Activated CD8-positive, alpha-beta memory T cell treated with anti-CD3 and anti-CD28 coated beads for 36 hours (primary cell): ENCODE measurements at regions not wholly inside any gene's neighbourhood (a gene's known extent, or its start where the extent isn't known, plus 50 kb on each side); places are given as distances from the start of the nearest gene placed in this dataset.
"Not testable (repeated sequence)": the region's sequence is repeated elsewhere in the genome, so short reads cannot be mapped to it uniquely, and the experiment has no call there.

Experiments used
- CTCF ChIA-PET: fragments of 350-600 bp; sonication (Branson Sonifier 250); formaldehyde crosslinking; loops from one replicate; lab custom pipeline; 2021; ENCODE audit warnings: antibody characterized with exemption; lab: Charles Lee
- POLR2A ChIA-PET: fragments of 350-600 bp; sonication (Branson Sonifier 250); formaldehyde crosslinking; loops from one replicate; lab custom pipeline; 2021; ENCODE audit warnings: antibody characterized with exemption; lab: Charles Lee

- POLR2A ChIA-PET, result no interaction called here
- CTCF ChIA-PET, result no interaction called here
Observed at GRCh38 chr3:152891678-152892077, 56.7 kb downstream of the P2RY1 start.

- POLR2A ChIA-PET, result no interaction called here
- CTCF ChIA-PET, result no interaction called here
Observed at GRCh38 chr3:152892446-152892845, 57.5 kb downstream of the P2RY1 start.

- ChIA-PET CTCF (no interaction called here), POLR2A (no interaction called here)
Observed at GRCh38 chr3:152893647-152894046, 58.7 kb downstream of the P2RY1 start.

DNA sequence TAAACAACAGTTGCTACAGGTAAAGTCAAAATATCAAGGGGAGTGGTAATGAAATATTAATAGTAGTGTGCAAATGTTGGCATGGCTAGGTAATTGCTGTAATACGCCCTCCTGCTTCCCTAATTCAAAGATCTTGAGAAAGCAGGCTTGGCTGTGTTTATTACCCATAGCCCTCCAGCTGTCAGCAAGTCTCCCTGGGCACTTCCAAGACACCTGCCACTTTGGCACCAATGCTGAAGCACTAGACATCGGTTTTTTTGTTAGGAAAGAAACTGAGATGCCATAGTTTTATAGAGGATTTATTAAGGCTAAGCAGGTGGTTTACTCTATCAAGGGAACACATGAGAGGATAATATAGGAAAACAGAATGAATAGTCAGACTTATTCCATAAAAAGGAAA is 64.4 kb downstream of the P2RY1 start:
- CTCF ChIA-PET, result no interaction called here
- POLR2A ChIA-PET, result no interaction called here

- CTCF ChIA-PET, result no interaction called here
- POLR2A ChIA-PET, result no interaction called here
Observed at GRCh38 chr3:152902141-152902669, 67.3 kb downstream of the P2RY1 start.

- ChIA-PET POLR2A (no interaction called here), CTCF (interaction anchor here (0.7 kb wide), 1 partner anchor 74 kb away, joined by 3 read pairs; no protein-coding TSS in a partner anchor)
Observed at GRCh38 chr3:152905631-152906030, 70.7 kb downstream of the P2RY1 start.

DNA sequence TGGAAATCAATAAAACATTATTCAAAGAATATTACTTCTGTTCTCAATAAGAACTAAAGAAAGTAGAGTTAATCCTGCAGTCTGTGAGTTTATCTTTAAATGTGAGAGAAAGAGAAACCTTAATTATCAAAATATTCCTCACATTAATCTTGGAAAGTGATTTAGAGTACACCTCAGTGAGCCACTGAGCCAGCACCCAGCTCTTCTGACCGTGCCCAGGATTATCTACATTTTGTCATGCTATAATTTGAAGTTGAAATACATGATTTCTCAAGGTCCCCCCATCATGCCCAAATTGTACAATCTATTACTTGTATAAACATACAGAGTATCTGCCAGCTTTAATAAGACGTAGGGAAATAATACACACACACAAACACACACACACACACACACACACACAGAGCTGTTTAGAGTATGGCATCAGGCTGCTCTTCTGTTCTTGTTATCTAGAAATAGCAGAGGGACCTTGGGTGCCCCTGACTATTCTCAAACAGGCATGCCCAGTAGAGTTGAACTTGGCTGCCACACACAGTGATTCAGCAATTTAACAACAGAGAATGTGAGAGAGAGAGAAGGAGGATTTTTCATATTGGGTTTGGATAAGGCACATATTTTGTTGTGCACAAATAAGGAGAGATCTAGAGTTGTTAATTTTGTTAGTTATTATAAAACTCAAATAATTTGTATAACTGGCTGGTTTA is 74.4 kb downstream of the P2RY1 start:
- POLR2A ChIA-PET, result no interaction called here
- CTCF ChIA-PET, result no interaction called here

- CTCF ChIA-PET, result no interaction called here
- POLR2A ChIA-PET, result no interaction called here
Observed at GRCh38 chr3:152910211-152910610, 75.3 kb downstream of the P2RY1 start.

- ChIA-PET CTCF (no interaction called here), POLR2A (no interaction called here)
Observed at GRCh38 chr3:152910966-152911365, 76.0 kb downstream of the P2RY1 start.

DNA sequence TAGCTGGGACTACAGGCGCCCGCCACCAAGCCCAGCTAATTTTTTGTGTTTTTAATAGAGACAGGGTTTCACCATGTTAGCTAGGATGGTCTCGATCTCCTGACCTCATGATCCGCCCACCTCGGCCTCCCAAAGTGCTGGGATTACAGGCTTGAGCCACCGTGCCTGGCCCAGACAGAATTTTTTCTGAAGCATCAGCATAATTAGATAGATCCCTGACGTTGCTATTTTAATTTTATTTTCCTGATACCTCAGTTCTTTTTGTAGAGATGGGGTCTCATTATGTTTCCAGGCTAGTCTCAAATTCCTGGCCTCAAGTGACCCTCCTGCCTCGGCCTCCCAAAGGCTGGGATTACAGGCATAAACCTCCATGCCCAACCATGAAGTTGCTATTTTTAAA is 79.8 kb downstream of the P2RY1 start:
- POLR2A ChIA-PET, CTCF ChIA-PET: not testable (repeated sequence)

DNA sequence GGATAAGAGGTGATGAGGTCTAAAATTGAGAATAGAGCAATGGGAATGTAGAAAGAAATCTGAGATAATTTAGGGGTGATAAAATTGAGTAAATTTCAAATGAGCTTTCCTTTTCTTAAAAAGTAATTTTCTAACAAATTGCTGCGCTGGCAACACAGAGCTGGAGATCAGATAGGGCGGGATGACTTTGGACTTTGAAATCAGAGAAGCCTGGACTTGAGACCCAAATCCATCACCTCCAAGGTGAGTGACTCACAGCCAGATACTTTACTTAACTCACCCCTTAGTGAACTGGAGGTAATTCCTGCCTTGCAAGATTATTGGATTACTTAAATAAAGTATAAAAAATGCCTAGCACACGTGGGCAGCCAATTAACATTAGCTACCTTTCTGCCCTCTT is 80.8 kb downstream of the P2RY1 start:
- POLR2A ChIA-PET, result no interaction called here

GRCh38 chr3:152916753-152917279 is 81.9 kb downstream of the P2RY1 start:
- ChIA-PET CTCF (no interaction called here), POLR2A (no interaction called here)

More for the DNA sequence above, 80.8 kb downstream of the P2RY1 start:
- CTCF ChIA-PET, result interaction anchor here (0.5 kb wide), 1 partner anchor 162 kb away, joined by 3 read pairs; no protein-coding TSS in a partner anchor

GRCh38 chr3:152921351-152921750 is 86.4 kb downstream of the P2RY1 start:
- ChIA-PET CTCF (no interaction called here), POLR2A (no interaction called here)

GRCh38 chr3:152922554-152922953 is 87.6 kb downstream of the P2RY1 start:
- CTCF ChIA-PET, result no interaction called here
- POLR2A ChIA-PET, result no interaction called here

GRCh38 chr3:152927131-152927530 is 92.2 kb downstream of the P2RY1 start:
- ChIA-PET CTCF (no interaction called here), POLR2A (no interaction called here)

- ChIA-PET POLR2A (no interaction called here), CTCF (no interaction called here)
Observed at GRCh38 chr3:152930516-152930915, 95.6 kb downstream of the P2RY1 start.

- POLR2A ChIA-PET, result no interaction called here
- CTCF ChIA-PET, result interaction anchor here (1.9 kb wide), 1 partner anchor 9 kb away, joined by 4 read pairs; no protein-coding TSS in a partner anchor
Observed at GRCh38 chr3:152937234-152937633, 102.3 kb downstream of the P2RY1 start.

- CTCF ChIA-PET, result no interaction called here
- POLR2A ChIA-PET, result no interaction called here
Observed at GRCh38 chr3:152938974-152939636, 104.2 kb downstream of the P2RY1 start.

DNA sequence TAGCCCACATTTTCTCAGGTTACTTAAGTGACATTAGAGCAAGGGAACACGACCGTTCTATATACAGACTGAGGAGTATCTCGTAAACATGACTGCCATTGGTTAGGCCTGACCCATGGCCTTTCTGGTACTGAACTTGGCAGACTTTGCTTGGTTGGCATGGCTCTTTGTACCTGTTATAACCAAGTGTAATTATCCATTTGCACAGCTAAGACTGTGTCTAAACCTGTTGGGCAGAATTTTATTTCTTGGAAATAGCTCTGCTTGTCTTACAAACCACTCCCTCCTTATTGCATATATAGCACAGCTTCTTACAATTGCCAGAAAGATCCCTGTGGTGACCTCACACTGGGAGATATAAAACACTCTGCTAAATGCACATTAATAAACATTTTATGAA is 106.9 kb downstream of the P2RY1 start:
- ChIA-PET CTCF (no interaction called here), POLR2A (no interaction called here)

DNA sequence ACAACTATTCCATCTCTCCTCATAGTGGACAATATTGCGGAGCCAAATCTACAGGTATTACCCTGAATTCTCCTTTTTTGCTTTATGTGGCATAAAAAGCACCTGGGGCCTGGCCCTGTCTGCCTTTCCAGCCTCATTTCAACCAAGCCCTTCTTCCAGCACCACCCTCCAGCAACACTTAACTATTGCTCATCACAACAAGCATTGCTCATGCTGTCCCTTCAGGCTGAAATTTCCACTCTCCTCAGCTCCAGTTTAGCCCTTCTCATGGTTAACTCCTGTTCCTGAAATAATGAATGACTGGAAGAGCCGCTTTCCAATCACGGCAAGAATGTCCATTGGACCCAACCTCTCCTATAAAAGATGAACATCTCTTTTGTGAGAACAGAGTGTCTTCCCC is 107.4 kb downstream of the P2RY1 start:
- ChIA-PET CTCF (no interaction called here), POLR2A (no interaction called here)

DNA sequence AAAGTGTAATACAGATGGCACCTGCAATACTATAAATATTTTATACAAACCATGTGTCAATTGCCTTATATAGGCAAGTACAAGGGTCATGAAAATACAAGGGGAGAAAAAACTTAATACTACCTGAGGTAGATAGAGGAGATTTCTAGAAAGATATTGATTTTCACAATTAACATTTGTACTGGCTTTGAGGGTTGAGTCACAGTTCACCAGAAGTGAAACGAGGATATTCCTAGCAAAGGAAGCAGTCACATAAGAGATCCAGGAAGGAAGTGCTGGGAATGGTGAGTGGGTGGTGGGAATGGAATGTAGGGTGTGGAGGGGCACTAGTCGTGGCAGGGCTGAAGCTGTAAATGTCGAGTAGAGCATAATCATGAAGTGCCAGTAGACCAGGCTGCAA is 108.7 kb downstream of the P2RY1 start:
- ChIA-PET POLR2A (no interaction called here), CTCF (no interaction called here)
